Neutrophil (primary cell): ENCODE measurements at regions not wholly inside any gene's neighbourhood (a gene's known extent, or its start where the extent isn't known, plus 50 kb on each side); places are given as distances from the start of the nearest gene placed in this dataset.

Experiments used
- H3K27ac ChIP-seq: fragments of 200-600 bp; sonication (generic); 2 replicates; pipeline ENCODE4 v1.5.1; 2016; ENCODE audit warnings: mild to moderate bottlenecking, moderate library complexity
- H3K27me3 ChIP-seq: fragments of 200-600 bp; sonication (generic); 2 replicates; pipeline ENCODE4 v1.6.0; 2016; ENCODE audit warnings: mild to moderate bottlenecking
- H3K36me3 ChIP-seq: fragments of 200-600 bp; sonication (generic); 2 replicates; pipeline ENCODE4 v1.5.1; 2017
- H3K4me1 ChIP-seq, 2 experiments: fragments of 200-600 bp in 1 of 2; sonication (generic) in 1 of 2; 1 replicate in 1 of 2; 2 replicates in 1 of 2; pipeline versions ENCODE4 v1.5.1 to v1.6.1; 2013 to 2016; ENCODE audit warnings: low read depth in 1 of 2, low read length in 1 of 2, mild to moderate bottlenecking in 1 of 2, moderate library complexity in 1 of 2; ENCODE audit not compliant: control insufficient read depth in 1 of 2, insufficient read depth in 1 of 2
- H3K4me3 ChIP-seq, 2 experiments: fragments of 200-600 bp in 1 of 2; sonication (generic) in 1 of 2; 1 replicate in 1 of 2; 2 replicates in 1 of 2; pipeline ENCODE4 v1.5.1; 2013 to 2016; ENCODE audit warnings: low read depth in 1 of 2, low read length in 1 of 2, mild to moderate bottlenecking in 1 of 2, moderate library complexity in 1 of 2
- H3K9me3 ChIP-seq: fragments of 200-600 bp; sonication (generic); 2 replicates; pipeline ENCODE4 v1.5.1; 2016
- TF ChIP-seq, protein P1 (sequence below): fragments of 200-600 bp; sonication (generic); IDR thresholded peaks from 2 replicates; pipeline ENCODE4 v1.5.1; 2016; ENCODE audit warnings: antibody characterized with exemption

DNA sequence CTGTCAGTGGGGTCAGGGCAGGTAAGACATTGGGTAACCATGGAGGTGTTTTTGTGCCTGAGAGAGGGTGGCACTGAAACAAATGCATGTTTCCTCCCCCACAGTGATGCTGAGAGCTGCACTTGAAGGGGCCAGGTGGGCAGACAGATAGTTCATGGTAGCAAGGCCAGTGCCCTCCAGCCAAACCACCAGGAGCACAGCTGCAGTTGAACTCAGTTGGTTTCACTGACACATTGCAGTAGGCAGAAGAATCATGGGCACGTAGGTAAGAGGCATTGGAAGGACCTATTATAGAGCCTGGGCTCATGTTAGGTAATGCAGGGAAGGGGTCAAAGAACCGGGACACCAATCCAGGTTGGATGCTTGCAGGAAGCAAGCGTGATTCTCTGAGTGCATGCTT lies 93.2 kb upstream of the ARL4C start:
- Histone ChIP-seq H3K27me3 (no peaks in the 10 kb centered on the region), H3K36me3 (no peaks in the 10 kb centered on the region), H3K9me3 (no peaks in the 10 kb centered on the region), H3K4me3 (no peak overlapping the region), H3K27ac (no peak overlapping the region), H3K4me1 (no peaks in the 10 kb centered on the region)
- TF ChIP-seq, protein P1, sequence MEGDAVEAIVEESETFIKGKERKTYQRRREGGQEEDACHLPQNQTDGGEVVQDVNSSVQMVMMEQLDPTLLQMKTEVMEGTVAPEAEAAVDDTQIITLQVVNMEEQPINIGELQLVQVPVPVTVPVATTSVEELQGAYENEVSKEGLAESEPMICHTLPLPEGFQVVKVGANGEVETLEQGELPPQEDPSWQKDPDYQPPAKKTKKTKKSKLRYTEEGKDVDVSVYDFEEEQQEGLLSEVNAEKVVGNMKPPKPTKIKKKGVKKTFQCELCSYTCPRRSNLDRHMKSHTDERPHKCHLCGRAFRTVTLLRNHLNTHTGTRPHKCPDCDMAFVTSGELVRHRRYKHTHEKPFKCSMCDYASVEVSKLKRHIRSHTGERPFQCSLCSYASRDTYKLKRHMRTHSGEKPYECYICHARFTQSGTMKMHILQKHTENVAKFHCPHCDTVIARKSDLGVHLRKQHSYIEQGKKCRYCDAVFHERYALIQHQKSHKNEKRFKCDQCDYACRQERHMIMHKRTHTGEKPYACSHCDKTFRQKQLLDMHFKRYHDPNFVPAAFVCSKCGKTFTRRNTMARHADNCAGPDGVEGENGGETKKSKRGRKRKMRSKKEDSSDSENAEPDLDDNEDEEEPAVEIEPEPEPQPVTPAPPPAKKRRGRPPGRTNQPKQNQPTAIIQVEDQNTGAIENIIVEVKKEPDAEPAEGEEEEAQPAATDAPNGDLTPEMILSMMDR: no peak

DNA sequence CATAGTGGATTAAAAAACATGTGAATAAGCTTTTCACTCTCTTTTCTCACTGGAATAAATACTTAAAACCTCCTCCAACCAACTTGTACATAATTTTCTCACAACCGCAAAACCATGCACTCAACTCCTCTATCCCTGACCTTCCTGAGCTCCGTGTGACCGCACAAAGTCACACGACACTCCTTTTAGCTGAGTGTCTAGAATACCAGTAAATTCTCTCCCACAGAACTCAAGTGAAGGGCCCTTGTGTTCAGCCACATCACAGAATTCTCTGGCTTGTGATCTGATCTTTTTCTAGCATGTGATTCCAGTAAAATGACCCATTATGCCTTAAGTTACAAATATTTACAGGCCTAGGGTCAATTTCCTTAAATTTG lies 91.2 kb upstream of the ARL4C start:
- Histone ChIP-seq H3K9me3 (no peaks in the 10 kb centered on the region), H3K36me3 (no peaks in the 10 kb centered on the region), H3K4me1 (no peaks in the 10 kb centered on the region), H3K27ac (no peak overlapping the region), H3K27me3 (no peaks in the 10 kb centered on the region), H3K4me3 (no peak overlapping the region)
- TF ChIP-seq, protein P1: no peak

DNA sequence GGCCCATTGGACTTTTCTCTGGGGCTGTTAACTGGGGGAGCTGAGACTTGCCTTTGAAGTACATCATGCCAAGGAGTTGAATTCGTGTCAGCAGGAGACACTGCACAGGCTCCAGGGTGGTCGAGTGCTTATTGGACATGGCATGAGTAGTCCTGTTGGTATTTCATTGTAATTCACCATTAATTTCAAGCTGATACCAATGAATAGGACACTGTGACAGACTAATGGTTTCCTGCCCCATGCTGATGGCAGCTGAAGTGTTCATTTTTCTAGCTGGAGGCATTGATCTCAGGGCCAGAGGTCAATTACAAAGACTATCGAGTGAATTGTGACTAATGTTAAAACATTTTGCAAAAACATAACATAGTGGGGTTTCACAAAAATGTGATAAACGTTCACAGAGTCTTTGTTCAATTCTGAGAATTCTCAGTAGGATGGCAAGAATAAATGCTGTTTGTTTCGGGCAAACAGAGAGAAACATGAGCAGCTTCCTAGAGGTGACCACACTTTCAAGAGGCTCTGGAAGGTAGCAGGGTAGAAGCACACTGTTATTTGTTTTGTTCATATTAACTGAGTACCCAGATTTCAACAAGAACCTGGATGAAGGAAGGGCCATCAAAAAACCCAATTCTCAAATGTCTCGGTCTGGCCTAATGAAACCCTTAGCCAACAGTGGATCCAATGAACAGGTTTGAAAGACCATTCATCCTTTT lies 90.6 kb upstream of the ARL4C start:
- TF ChIP-seq, protein P1: no peak
- Histone ChIP-seq H3K27ac (no peak overlapping the region), H3K36me3 (no peaks in the 10 kb centered on the region), H3K4me1 (no peaks in the 10 kb centered on the region), H3K9me3 (no peaks in the 10 kb centered on the region), H3K27me3 (no peaks in the 10 kb centered on the region), H3K4me3 (no peak overlapping the region)

DNA sequence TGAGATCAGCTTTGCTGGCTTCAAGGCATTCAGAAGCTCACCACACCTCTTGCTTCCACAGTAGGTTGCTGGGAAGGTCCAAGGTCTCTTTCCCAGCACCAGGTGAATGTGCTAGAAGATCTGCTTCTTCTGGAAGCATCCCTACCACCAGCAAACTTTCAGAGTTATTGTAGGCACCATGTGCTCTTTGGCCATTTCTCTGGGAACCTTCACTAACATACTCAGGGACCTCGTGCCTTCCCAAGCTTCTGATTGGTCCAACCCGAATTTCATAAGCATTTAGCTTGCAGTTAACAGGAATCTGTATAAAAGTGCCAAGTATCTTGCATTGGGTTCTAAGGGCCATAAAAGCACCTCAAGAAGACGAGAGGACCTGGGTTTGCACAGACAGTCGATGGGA lies 86.5 kb upstream of the ARL4C start:
- Histone ChIP-seq H3K27me3 (no peaks in the 10 kb centered on the region), H3K4me3 (no peak overlapping the region), H3K4me1 (no peaks in the 10 kb centered on the region), H3K27ac (no peak overlapping the region), H3K9me3 (no peaks in the 10 kb centered on the region), H3K36me3 (no peaks in the 10 kb centered on the region)
- TF ChIP-seq, protein P1: no peak

GRCh38 chr2:234580686-234581085 lies 83.8 kb upstream of the ARL4C start:
- TF ChIP-seq, protein P1: no peak
- no peak overlapping the region for H3K27ac ChIP-seq
- no peak overlapping the region for H3K4me3 ChIP-seq
- no peaks in the 10 kb centered on the region for H3K9me3 ChIP-seq
- H3K36me3 ChIP-seq: no peaks in the 10 kb centered on the region
- H3K4me1 ChIP-seq: no peaks in the 10 kb centered on the region
- no peaks in the 10 kb centered on the region for H3K27me3 ChIP-seq
